HFF-Myc (cell line): ENCODE measurements at regions not wholly inside any gene's neighbourhood (a gene's known extent, or its start where the extent isn't known, plus 50 kb on each side); places are given as distances from the start of the nearest gene placed in this dataset.

Source experiments
- DNase-seq: peaks from one replicate; pipeline ENCODE4 v3.0.0-alpha.2; 2011; ENCODE audit warnings: low read depth; ENCODE audit errors: extremely low read depth
- H3K4me3 ChIP-seq: replicated peaks from 2 replicates; pipeline ENCODE4 v1.5.1; 2011; ENCODE audit warnings: low read depth, mild to moderate bottlenecking, control low read depth, low read length
- TF ChIP-seq, protein P1 (sequence below): IDR thresholded peaks from 2 replicates; pipeline ENCODE4 v1.5.1; 2012; ENCODE audit warnings: mild to moderate bottlenecking, low read depth, low read length, control low read depth; ENCODE audit errors: missing control alignments

DNA sequence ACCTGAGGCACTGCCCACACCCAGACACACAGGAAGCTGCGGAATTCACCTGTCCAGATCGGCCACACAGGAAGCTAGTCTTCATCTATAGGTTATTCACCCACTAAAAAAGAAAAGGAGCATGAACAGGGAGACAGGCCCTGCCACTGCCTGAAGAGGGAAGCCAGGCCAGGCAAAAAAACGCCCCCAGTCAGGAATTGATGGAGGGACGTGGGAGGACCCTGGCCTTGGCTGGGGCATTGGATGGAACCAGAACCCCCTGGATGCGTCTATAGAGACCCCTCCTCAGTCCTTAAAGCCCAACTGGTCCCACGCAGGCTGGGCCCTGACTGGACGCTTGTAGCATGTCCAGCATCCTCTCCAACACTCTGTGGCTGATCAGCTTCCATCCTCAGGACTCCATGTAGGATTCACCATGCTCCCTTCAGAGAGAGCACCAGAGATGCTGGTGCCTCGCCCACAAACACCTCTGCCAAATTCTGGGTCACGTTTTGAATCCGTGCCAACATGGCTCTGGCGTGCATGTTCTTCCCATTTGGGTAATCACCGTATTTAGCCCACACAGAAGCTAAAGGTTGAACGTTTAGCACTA, 259.3 kb upstream of the TCERG1L start:
- no peak overlapping the region for H3K4me3 ChIP-seq
- no peak for DNase-seq
- TF ChIP-seq, protein P1, sequence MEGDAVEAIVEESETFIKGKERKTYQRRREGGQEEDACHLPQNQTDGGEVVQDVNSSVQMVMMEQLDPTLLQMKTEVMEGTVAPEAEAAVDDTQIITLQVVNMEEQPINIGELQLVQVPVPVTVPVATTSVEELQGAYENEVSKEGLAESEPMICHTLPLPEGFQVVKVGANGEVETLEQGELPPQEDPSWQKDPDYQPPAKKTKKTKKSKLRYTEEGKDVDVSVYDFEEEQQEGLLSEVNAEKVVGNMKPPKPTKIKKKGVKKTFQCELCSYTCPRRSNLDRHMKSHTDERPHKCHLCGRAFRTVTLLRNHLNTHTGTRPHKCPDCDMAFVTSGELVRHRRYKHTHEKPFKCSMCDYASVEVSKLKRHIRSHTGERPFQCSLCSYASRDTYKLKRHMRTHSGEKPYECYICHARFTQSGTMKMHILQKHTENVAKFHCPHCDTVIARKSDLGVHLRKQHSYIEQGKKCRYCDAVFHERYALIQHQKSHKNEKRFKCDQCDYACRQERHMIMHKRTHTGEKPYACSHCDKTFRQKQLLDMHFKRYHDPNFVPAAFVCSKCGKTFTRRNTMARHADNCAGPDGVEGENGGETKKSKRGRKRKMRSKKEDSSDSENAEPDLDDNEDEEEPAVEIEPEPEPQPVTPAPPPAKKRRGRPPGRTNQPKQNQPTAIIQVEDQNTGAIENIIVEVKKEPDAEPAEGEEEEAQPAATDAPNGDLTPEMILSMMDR: no peak

- TF ChIP-seq, protein P1: no peak
- no peak for DNase-seq
- H3K4me3 ChIP-seq: no peak overlapping the region
Observed at GRCh38 chr10:131571346-131571745, 259.8 kb upstream of the TCERG1L start.

GRCh38 chr10:131571865-131572264, 260.3 kb upstream of the TCERG1L start:
- H3K4me3 ChIP-seq: no peak overlapping the region
- DNase-seq: no peak
- TF ChIP-seq, protein P1: no peak

- TF ChIP-seq, protein P1: no peak
- no peak for DNase-seq
- H3K4me3 ChIP-seq: no peak overlapping the region
Observed at GRCh38 chr10:131573256-131573655, 261.7 kb upstream of the TCERG1L start.

- H3K4me3 ChIP-seq: no peak overlapping the region
- no peak for DNase-seq
- TF ChIP-seq, protein P1: no peak
Observed at GRCh38 chr10:131573707-131574106, 262.2 kb upstream of the TCERG1L start.

DNA sequence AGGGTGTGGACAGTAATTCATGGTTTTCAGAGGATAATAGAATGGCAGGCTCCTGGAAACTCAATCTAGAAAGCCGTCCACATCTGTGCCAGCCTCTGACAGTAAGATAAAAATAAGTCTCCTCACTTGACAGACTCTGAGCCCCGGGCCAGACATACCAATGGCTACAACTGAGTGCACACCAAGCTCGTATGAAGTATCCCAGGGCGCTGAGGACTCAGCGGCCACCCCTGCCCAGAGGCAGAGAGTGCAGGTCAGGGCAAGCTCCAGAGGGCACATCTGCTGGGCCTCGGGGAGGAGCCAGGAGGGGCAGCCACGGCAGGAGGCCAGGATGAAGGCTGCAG, 262.8 kb upstream of the TCERG1L start:
- TF ChIP-seq, protein P1: no peak
- DNase-seq: no peak
- H3K4me3 ChIP-seq: no peak overlapping the region

- no peak for DNase-seq
- H3K4me3 ChIP-seq: no peak overlapping the region
- TF ChIP-seq, protein P1: no peak
Observed at GRCh38 chr10:131574707-131575430, 263.3 kb upstream of the TCERG1L start.
